Germinal center (tissue), 1 donor: ENCODE measurements at regions not wholly inside any gene's neighbourhood (a gene's known extent, or its start where the extent isn't known, plus 50 kb on each side); places are given as distances from the start of the nearest gene placed in this dataset.

Source experiments
- DNase-seq: peaks from one replicate; pipeline ENCODE4 v3.0.0; 2012; ENCODE audit warnings: mixed read lengths, low spot score

GRCh38 chr10:91036807-91037411, 116.0 kb upstream of the ANKRD1 start:
- no peak for DNase-seq

- no peak for DNase-seq
Measured at GRCh38 chr10:91038971-91039370, 118.1 kb upstream of the ANKRD1 start.

- no peak for DNase-seq
Measured at GRCh38 chr10:91040343-91040742, 119.5 kb upstream of the ANKRD1 start.

- no peak for DNase-seq
Measured at GRCh38 chr10:91042069-91042468, 121.2 kb upstream of the ANKRD1 start.

GRCh38 chr10:91043173-91043910, 122.5 kb upstream of the ANKRD1 start:
- DNase-seq, result no peak

- no peak for DNase-seq
Measured at GRCh38 chr10:91046869-91047268, 126.0 kb upstream of the ANKRD1 start.

GRCh38 chr10:91048380-91048779, 127.5 kb upstream of the ANKRD1 start:
- DNase-seq, result no peak

- no peak for DNase-seq
Measured at GRCh38 chr10:91049296-91049987, 128.6 kb upstream of the ANKRD1 start.

- DNase-seq, result no peak
Measured at GRCh38 chr10:91049988-91050360, 129.1 kb upstream of the ANKRD1 start.

- DNase-seq, result no peak
Measured at GRCh38 chr10:91050371-91051034, 129.6 kb upstream of the ANKRD1 start.

- no peak for DNase-seq
Measured at GRCh38 chr10:91051829-91052228, 130.9 kb upstream of the ANKRD1 start.

GRCh38 chr10:91054325-91054724, 133.4 kb upstream of the ANKRD1 start:
- no peak for DNase-seq

GRCh38 chr10:91061187-91061586, 140.3 kb upstream of the ANKRD1 start:
- DNase-seq, result no peak

- DNase-seq, result no peak
Measured at GRCh38 chr10:91061608-91062007, 140.7 kb upstream of the ANKRD1 start.

GRCh38 chr10:91062091-91062490, 141.2 kb upstream of the ANKRD1 start:
- DNase-seq, result no peak

GRCh38 chr10:91071786-91072185, 148.7 kb upstream of the PCGF5 start:
- DNase-seq, result no peak

- no peak for DNase-seq
Measured at GRCh38 chr10:91073286-91073979, 147.0 kb upstream of the PCGF5 start.

- DNase-seq, result no peak
Measured at GRCh38 chr10:91076991-91077548, 143.4 kb upstream of the PCGF5 start.

GRCh38 chr10:91077549-91078071, 142.9 kb upstream of the PCGF5 start:
- DNase-seq, result no peak

- DNase-seq, result no peak
Measured at GRCh38 chr10:91080776-91081175, 139.7 kb upstream of the PCGF5 start.

GRCh38 chr10:91082447-91082846, 138.0 kb upstream of the PCGF5 start:
- no peak for DNase-seq
